NCI-H510A treated with DMSO at 0.1 percent for 48 hours (cell line): ENCODE measurements at regions not wholly inside any gene's neighbourhood (a gene's known extent, or its start where the extent isn't known, plus 50 kb on each side); places are given as distances from the start of the nearest gene placed in this dataset.
"Not testable (repeated sequence)": the region's sequence is repeated elsewhere in the genome, so short reads cannot be mapped to it uniquely, and the experiment has no call there.

Source experiments
- DNase-seq: peaks from one replicate; lab custom pipeline; 2025; lab: John Stamatoyannopoulos, UW

DNA sequence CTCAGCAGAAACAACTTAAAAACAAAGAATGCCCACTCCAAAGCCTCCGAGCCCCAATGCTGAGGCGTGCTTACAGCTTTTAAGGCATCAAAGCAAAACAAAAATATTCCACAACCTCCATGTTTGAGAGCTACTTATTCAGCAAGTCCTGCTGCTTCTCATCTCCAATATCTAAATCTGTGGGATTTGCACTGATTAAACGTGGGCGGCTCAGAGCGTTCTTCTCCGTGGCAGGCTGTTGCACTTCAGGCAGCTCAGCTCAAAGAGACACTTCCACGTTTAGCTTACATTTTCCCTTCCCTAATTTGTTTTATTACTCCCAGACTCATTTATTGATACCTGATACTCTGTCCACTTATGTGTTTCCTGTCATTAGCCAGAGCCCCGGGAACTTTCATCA lies 282.6 kb upstream of the MCTP2 start:
- DNase-seq: peak; percentile 37

DNA sequence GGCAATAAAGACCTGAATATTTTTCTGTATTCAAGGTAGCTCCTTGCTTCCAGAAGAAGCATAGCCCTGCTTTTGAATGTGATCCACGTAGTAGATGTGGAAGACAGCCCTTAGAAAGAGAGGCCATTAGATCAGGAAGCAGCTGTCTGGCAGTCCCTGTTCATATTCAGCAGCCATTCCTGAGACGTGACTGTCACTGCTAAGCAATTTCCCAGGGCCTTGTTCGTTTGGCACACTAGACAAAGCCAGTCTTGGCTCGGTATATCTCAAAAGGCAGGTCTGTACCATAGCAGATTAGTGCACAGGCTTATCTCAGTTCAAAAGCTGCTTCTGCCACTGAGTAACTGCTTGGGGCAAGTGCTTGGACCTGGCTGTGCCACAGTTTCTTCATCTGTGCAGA lies 287.8 kb upstream of the MCTP2 start:
- DNase-seq: peak; percentile 6

DNA sequence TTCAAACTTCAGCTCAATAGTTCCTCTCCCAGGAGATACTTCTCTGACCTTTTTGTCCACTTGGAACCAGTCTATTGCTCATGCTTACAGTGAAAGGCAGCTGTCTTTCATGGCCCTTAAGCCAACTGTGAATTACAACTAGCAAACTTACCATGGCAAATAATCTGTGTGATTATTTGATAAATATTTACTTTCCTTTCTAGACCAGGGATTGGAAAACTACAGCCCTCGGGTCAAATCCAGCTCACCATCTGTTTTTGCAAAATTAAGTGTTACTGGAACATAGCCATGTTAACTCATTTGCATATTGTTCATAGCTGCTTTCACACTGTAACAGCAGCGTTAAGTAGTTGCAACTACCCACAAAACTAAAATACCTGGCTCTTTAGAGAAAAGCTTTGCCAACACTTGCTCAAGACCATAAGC lies 289.1 kb upstream of the MCTP2 start:
- DNase-seq: peak; percentile 22

- DNase-seq: no peak
Observed at GRCh38 chr15:93941697-93942096, 289.7 kb upstream of the MCTP2 start.

GRCh38 chr15:93940226-93940625 lies 291.1 kb upstream of the MCTP2 start:
- DNase-seq: no peak

DNA sequence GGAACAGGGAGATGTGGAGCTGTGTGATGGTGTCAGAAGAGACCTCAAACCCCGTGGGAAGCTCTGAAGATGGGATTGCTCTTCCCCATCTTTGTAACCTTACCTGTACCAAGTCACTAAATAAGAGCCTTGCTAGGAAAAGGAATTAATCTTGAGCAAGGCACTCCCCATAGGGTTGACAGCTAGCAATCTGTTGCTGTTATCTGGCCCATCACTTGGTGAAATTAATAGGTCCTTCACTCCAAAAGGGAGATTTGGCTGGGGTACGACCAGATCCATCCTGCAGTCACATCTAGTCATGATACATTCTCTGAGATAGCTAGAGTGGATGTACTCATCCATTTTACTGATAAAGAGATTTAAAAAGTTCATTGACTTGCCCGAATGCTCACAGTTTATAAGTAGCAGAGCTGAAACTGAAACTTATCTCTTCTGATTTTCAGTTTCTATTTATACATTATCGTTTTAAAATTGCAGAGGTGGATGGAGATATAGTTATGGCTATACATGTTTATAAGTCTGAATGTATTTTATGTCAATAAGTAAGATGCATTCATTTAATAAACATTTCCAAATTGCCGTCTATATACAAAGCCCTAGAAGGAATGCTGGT lies 299.1 kb upstream of the MCTP2 start:
- no peak for DNase-seq

DNA sequence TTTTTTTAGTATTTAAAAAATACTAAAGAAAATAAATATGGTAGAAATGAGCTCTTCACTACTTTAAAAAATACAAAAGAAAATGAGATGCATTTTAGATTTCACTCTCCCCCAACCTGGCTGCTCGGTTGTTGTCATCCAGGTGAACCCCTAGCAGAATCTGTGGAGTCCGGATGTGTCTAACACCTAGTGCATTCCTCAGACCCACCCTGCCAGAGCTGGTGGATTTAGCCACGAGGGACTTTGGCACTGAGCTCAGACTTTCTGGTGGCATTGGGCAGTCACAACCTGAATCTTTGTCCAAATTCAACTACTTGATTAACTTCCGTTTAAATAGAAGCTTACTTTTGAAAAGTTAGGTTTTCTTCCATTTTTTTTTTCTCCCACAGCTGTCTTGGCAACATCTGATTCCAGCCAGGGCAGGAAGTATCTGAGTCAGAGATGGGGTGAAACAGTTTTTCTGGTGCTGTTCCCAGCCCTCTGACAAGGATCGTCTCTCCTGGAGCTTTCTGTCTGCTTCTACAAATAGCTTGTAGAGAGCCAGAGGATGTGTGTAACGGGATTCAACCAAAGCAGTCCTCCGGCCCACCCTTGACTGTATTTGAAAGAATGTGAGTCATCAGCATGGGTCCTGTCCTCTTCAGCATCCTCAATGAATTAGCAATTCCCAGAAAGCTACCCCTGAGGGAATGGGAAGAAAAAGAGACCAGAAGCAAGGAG lies 301.8 kb upstream of the MCTP2 start:
- DNase-seq: no peak

DNA sequence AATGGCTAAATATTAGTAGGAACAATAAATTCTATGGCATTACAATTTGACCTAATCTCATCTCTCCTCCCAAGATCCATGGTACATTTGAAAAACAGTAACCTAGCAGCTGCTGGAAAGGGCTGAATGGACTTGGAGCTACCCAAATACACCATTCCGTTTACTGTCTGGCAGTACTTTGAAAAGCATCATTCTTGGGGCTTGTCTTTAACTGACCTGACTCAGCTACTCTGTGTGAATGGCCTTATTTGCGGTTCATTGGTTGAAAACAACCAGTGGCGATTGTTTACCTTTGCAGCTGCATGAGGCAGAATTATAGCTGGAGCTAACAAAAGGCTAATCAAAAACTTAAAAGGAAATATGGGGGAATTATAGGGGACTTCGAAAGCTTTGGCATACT lies 311.2 kb upstream of the MCTP2 start:
- DNase-seq: no peak

DNA sequence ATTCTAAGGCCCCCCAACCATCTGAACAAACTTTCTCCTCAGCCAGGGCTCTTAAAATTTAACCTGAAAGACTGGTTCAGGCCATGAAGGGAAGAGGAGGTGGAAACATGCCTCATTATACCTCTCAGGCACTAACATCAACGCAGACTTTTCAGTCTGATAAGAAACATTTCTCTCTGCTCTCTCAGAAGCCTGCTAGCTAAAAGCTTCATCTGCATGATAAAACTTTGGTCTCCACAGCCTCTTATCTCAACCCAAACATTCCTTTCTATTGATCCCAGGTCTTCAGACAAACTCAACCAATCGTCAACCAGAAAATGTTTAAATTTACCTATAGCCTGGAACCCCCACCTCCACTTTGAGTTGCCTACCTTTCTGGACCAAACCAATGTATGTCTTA lies 312.6 kb upstream of the MCTP2 start:
- not testable (repeated sequence) for DNase-seq

- DNase-seq: no peak
Observed at GRCh38 chr15:93917181-93917580, 314.2 kb upstream of the MCTP2 start.

GRCh38 chr15:93913871-93914270 lies 317.5 kb upstream of the MCTP2 start:
- DNase-seq: no peak

GRCh38 chr15:93913310-93913709 lies 318.1 kb upstream of the MCTP2 start:
- no peak for DNase-seq

- no peak for DNase-seq
Observed at GRCh38 chr15:93900476-93901400, 330.6 kb upstream of the MCTP2 start.

DNA sequence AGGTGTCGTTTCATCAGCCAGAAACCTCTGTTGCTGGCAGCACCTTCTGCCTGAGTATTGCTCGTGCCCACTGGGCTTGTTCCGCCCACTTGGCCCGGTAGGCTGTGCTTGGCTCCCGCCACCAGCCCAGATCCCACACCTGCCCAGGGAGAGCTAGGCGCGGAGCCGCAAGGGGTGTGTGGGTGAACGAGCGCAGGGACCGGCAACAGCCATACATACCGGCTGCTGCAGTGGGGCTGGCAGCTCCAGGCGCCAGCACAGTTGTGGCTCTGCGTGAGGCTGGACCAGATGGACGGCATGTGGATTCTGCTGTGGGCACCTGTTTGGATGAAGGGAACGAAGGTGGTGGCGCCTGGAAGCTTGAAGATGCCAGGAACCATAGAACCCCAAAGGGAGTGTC lies 331.5 kb upstream of the MCTP2 start:
- DNase-seq: no peak

GRCh38 chr15:93897377-93897776 lies 334.0 kb upstream of the MCTP2 start:
- no peak for DNase-seq

- no peak for DNase-seq
Observed at GRCh38 chr15:93895976-93896770, 335.2 kb upstream of the MCTP2 start.

- DNase-seq: peak; percentile 30
Observed at GRCh38 chr15:93894438-93895036, 336.8 kb upstream of the MCTP2 start.

GRCh38 chr15:93887151-93887550 lies 344.2 kb upstream of the MCTP2 start:
- DNase-seq: no peak

GRCh38 chr15:93882779-93883178 lies 348.6 kb upstream of the MCTP2 start:
- DNase-seq: no peak

GRCh38 chr15:93882141-93882540 lies 349.2 kb upstream of the MCTP2 start:
- DNase-seq: no peak

- no peak for DNase-seq
Observed at GRCh38 chr15:93881310-93881709, 350.1 kb upstream of the MCTP2 start.

DNA sequence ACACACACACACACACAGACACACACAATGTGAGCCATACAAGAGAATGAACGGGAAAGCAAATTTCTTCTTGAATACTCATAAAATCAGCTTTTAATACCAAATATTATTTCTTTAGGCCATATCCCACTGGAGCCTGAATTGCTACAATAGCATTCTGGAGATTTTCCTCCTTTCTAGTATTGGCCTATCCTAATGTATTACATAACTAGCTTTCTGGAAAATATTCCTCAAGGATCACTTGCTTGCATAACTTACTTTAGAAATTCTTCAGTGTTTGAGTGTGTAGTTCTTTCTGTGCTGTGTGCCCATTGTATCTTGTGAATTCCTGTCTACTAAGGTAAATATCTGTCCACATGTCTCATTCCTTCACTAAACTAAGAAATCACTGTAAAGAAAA lies 351.0 kb upstream of the MCTP2 start:
- DNase-seq: no peak
